ENCODE measurements at regions not wholly inside any gene's neighbourhood (a gene's known extent, or its start where the extent isn't known, plus 50 kb on each side); places are given as distances from the start of the nearest gene placed in this dataset.

DNA sequence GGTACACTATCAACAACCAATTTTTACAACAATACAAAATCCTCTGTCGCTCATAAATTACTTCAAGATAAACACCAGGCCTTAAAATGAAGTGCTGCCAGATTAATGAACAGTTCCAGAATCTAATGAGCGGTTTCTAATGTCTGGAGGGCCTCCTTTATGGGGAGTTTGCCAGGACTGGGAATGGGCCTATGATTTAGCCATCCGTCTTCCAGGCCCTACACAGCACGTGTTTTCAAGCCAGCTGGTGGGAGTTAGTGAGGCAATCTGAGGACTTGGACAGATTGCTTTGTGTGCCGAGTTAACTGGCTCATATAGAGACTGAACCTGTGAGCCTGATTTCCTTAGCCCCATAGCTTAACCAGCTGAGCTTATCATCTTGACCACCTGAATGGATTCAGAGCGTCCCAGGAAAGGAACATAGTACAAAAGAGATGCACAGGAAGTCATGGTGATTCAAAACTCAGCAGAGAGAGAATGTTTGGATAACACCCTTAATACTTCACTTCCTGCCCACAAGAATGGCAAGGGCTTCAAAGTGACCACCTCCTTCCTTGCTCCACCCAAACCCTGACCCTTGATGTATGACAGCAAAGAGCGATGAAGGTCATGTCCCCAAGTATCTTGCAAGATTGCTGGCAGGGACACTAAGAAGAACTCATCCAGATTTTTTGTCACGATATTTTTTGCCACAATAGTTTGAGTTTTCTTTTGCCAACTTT, 143.5 kb downstream of the SLC30A10 start:
- H3K27me3 ChIP-seq (ENCODE audit: insufficient read depth, low read length), result no peaks in the 10 kb centered on the region
- H3K27ac ChIP-seq (ENCODE audit: low read depth, low read length), result no peak overlapping the region
- no peak overlapping the region for H3K4me2 ChIP-seq (ENCODE audit: insufficient read depth, low read length)
- no peaks in the 10 kb centered on the region for H3K4me1 ChIP-seq (ENCODE audit: insufficient read depth, low read length)
- TF ChIP-seq, protein P1, sequence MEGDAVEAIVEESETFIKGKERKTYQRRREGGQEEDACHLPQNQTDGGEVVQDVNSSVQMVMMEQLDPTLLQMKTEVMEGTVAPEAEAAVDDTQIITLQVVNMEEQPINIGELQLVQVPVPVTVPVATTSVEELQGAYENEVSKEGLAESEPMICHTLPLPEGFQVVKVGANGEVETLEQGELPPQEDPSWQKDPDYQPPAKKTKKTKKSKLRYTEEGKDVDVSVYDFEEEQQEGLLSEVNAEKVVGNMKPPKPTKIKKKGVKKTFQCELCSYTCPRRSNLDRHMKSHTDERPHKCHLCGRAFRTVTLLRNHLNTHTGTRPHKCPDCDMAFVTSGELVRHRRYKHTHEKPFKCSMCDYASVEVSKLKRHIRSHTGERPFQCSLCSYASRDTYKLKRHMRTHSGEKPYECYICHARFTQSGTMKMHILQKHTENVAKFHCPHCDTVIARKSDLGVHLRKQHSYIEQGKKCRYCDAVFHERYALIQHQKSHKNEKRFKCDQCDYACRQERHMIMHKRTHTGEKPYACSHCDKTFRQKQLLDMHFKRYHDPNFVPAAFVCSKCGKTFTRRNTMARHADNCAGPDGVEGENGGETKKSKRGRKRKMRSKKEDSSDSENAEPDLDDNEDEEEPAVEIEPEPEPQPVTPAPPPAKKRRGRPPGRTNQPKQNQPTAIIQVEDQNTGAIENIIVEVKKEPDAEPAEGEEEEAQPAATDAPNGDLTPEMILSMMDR (IDR thresholded peaks at IDR 0.05; ENCODE audit: extremely low read depth, low read depth, low read length), result no peak
- no peaks in the 10 kb centered on the region for H3K9me3 ChIP-seq (ENCODE audit: low read depth, low read length)
- no peaks in the 10 kb centered on the region for H4K20me1 ChIP-seq (ENCODE audit: insufficient read depth, low read length)
- no peaks in the 10 kb centered on the region for H3K36me3 ChIP-seq (ENCODE audit: insufficient read depth, low read length)
- no peak for DNase-seq (ENCODE audit: insufficient read length, low spot score, missing footprints)
- H3K4me3 ChIP-seq (ENCODE audit: insufficient read depth, low read length), result no peak overlapping the region
- H2AFZ ChIP-seq (ENCODE audit: low read length), result no peak overlapping the region
- H3K79me2 ChIP-seq (ENCODE audit: insufficient read depth, low read length), result no peaks in the 10 kb centered on the region

- H4K20me1 ChIP-seq (ENCODE audit: insufficient read depth, low read length), result no peaks in the 10 kb centered on the region
- TF ChIP-seq, protein P1 (IDR thresholded peaks at IDR 0.05; ENCODE audit: extremely low read depth, low read depth, low read length), result no peak
- no peaks in the 10 kb centered on the region for H3K4me1 ChIP-seq (ENCODE audit: insufficient read depth, low read length)
- H3K9me3 ChIP-seq (ENCODE audit: low read depth, low read length), result no peaks in the 10 kb centered on the region
- no peak for DNase-seq (ENCODE audit: insufficient read length, low spot score, missing footprints)
- H3K36me3 ChIP-seq (ENCODE audit: insufficient read depth, low read length), result no peaks in the 10 kb centered on the region
- H2AFZ ChIP-seq (ENCODE audit: low read length), result no peak overlapping the region
- no peaks in the 10 kb centered on the region for H3K79me2 ChIP-seq (ENCODE audit: insufficient read depth, low read length)
- no peak overlapping the region for H3K4me2 ChIP-seq (ENCODE audit: insufficient read depth, low read length)
- no peak overlapping the region for H3K27ac ChIP-seq (ENCODE audit: low read depth, low read length)
- H3K27me3 ChIP-seq (ENCODE audit: insufficient read depth, low read length), result no peaks in the 10 kb centered on the region
- no peak overlapping the region for H3K4me3 ChIP-seq (ENCODE audit: insufficient read depth, low read length)
Observed at GRCh38 chr1:219783605-219784235, 144.6 kb downstream of the SLC30A10 start.

DNA sequence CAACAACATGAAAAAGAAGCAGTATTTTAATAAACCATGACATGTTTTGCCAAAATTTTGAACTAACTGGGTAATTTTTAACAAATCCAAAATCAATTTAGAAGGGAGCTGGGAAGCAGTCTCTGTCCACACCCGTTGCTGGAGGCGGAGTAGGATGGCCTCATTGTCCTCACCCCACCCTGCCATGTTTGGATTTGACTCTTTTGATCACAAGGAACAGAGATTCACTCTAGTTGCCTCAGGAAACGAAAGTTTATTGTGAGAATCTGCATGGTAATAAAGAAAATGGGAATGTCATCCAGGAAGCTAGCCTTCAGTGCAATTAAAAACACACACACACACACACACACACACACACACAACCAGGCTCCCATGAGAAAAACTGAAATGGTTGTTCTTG, 145.4 kb downstream of the SLC30A10 start:
- Histone ChIP-seq H3K4me3 (ENCODE audit: insufficient read depth, low read length) (no peak overlapping the region), H3K36me3 (ENCODE audit: insufficient read depth, low read length) (no peaks in the 10 kb centered on the region), H3K4me2 (ENCODE audit: insufficient read depth, low read length) (no peak overlapping the region), H3K27ac (ENCODE audit: low read depth, low read length) (no peak overlapping the region), H2AFZ (ENCODE audit: low read length) (no peak overlapping the region), H3K4me1 (ENCODE audit: insufficient read depth, low read length) (no peaks in the 10 kb centered on the region), H4K20me1 (ENCODE audit: insufficient read depth, low read length) (no peaks in the 10 kb centered on the region), H3K27me3 (ENCODE audit: insufficient read depth, low read length) (no peaks in the 10 kb centered on the region), H3K9me3 (ENCODE audit: low read depth, low read length) (no peaks in the 10 kb centered on the region), H3K79me2 (ENCODE audit: insufficient read depth, low read length) (no peaks in the 10 kb centered on the region)
- DNase-seq (ENCODE audit: insufficient read length, low spot score, missing footprints), result no peak
- TF ChIP-seq, protein P1 (IDR thresholded peaks at IDR 0.05; ENCODE audit: extremely low read depth, low read depth, low read length), result no peak

- no peaks in the 10 kb centered on the region for H3K4me1 ChIP-seq (ENCODE audit: insufficient read depth, low read length)
- no peak overlapping the region for H3K27ac ChIP-seq (ENCODE audit: low read depth, low read length)
- no peaks in the 10 kb centered on the region for H3K36me3 ChIP-seq (ENCODE audit: insufficient read depth, low read length)
- H3K9me3 ChIP-seq (ENCODE audit: low read depth, low read length), result no peaks in the 10 kb centered on the region
- TF ChIP-seq, protein P1 (IDR thresholded peaks at IDR 0.05; ENCODE audit: extremely low read depth, low read depth, low read length), result no peak
- H3K27me3 ChIP-seq (ENCODE audit: insufficient read depth, low read length), result no peaks in the 10 kb centered on the region
- no peaks in the 10 kb centered on the region for H3K79me2 ChIP-seq (ENCODE audit: insufficient read depth, low read length)
- H3K4me2 ChIP-seq (ENCODE audit: insufficient read depth, low read length), result no peak overlapping the region
- no peak overlapping the region for H2AFZ ChIP-seq (ENCODE audit: low read length)
- no peak for DNase-seq (ENCODE audit: insufficient read length, low spot score, missing footprints)
- no peaks in the 10 kb centered on the region for H4K20me1 ChIP-seq (ENCODE audit: insufficient read depth, low read length)
- no peak overlapping the region for H3K4me3 ChIP-seq (ENCODE audit: insufficient read depth, low read length)
Observed at GRCh38 chr1:219782311-219782710, 146.0 kb downstream of the SLC30A10 start.

Measured in osteoblast (primary cell).